ENCODE measurements at regions not wholly inside any gene's neighbourhood (a gene's known extent, or its start where the extent isn't known, plus 50 kb on each side); places are given as distances from the start of the nearest gene placed in this dataset.
"Not testable (repeated sequence)": the region's sequence is repeated elsewhere in the genome, so short reads cannot be mapped to it uniquely, and the experiment has no call there.

GRCh38 chr6:155695495-155695894 lies 239.9 kb upstream of the NOX3 start:
- DNase-seq, result no peak

- DNase-seq, result no peak
These were observed 238.8 kb upstream of the NOX3 start for GRCh38 chr6:155694419-155694790.

GRCh38 chr6:155693573-155694418 lies 238.2 kb upstream of the NOX3 start:
- no peak for DNase-seq

GRCh38 chr6:155690820-155691219 lies 235.2 kb upstream of the NOX3 start:
- DNase-seq, result no peak

- no peak for DNase-seq
These were observed 232.0 kb upstream of the NOX3 start for GRCh38 chr6:155687645-155688044.

GRCh38 chr6:155684416-155685196 lies 229.0 kb upstream of the NOX3 start:
- no peak for DNase-seq

- DNase-seq, result no peak
These were observed 222.7 kb upstream of the NOX3 start for GRCh38 chr6:155678361-155678760.

- no peak for DNase-seq
These were observed 220.7 kb upstream of the NOX3 start for GRCh38 chr6:155676346-155676745.

- no peak for DNase-seq
These were observed 215.0 kb upstream of the NOX3 start for GRCh38 chr6:155670655-155671054.

- no peak for DNase-seq
These were observed 204.8 kb upstream of the NOX3 start for GRCh38 chr6:155660251-155660977.

- no peak for DNase-seq
These were observed 200.4 kb upstream of the NOX3 start for GRCh38 chr6:155656024-155656423.

GRCh38 chr6:155654474-155654873 lies 198.8 kb upstream of the NOX3 start:
- DNase-seq, result no peak

- no peak for DNase-seq
These were observed 192.7 kb upstream of the NOX3 start for GRCh38 chr6:155648301-155648700.

- no peak for DNase-seq
These were observed 191.7 kb upstream of the NOX3 start for GRCh38 chr6:155647354-155647753.

- no peak for DNase-seq
These were observed 190.8 kb upstream of the NOX3 start for GRCh38 chr6:155646443-155646842.

- DNase-seq, result no peak
These were observed 189.7 kb upstream of the NOX3 start for GRCh38 chr6:155645325-155645724.

GRCh38 chr6:155641603-155642002 lies 186.0 kb upstream of the NOX3 start:
- no peak for DNase-seq

GRCh38 chr6:155638200-155638599 lies 182.6 kb upstream of the NOX3 start:
- no peak for DNase-seq

- DNase-seq, result no peak
These were observed 179.8 kb upstream of the NOX3 start for GRCh38 chr6:155635416-155635815.

- DNase-seq, result no peak
These were observed 174.4 kb upstream of the NOX3 start for GRCh38 chr6:155630085-155630484.

GRCh38 chr6:155629652-155630051 lies 174.0 kb upstream of the NOX3 start:
- DNase-seq, result no peak

- DNase-seq, result no peak
These were observed 172.7 kb upstream of the NOX3 start for GRCh38 chr6:155628306-155628705.

- not testable (repeated sequence) for DNase-seq
These were observed 172.1 kb upstream of the NOX3 start for GRCh38 chr6:155627722-155628212.

Data from GF-D8 (cell line).